ENCODE measurements at regions not wholly inside any gene's neighbourhood (a gene's known extent, or its start where the extent isn't known, plus 50 kb on each side); places are given as distances from the start of the nearest gene placed in this dataset.
"Not testable (repeated sequence)": the region's sequence is repeated elsewhere in the genome, so short reads cannot be mapped to it uniquely, and the experiment has no call there.

GRCh38 chr14:85344847-85345570 lies 184.9 kb upstream of the FLRT2 start:
- Histone ChIP-seq H3K36me3 (ENCODE audit: control insufficient read depth, insufficient read depth, low read length) (no peaks in the 10 kb centered on the region), H3K27me3 (ENCODE audit: control insufficient read depth, insufficient read depth, low read length) (no peaks in the 10 kb centered on the region), H3K27ac (ENCODE audit: low read depth, low read length) (no peak overlapping the region), H3K4me1 (ENCODE audit: control insufficient read depth, insufficient read depth, low read length) (no peaks in the 10 kb centered on the region), H3K4me3 (ENCODE audit: low read length) (no peak overlapping the region), H3K9ac (ENCODE audit: low read length) (no peak overlapping the region)

DNA sequence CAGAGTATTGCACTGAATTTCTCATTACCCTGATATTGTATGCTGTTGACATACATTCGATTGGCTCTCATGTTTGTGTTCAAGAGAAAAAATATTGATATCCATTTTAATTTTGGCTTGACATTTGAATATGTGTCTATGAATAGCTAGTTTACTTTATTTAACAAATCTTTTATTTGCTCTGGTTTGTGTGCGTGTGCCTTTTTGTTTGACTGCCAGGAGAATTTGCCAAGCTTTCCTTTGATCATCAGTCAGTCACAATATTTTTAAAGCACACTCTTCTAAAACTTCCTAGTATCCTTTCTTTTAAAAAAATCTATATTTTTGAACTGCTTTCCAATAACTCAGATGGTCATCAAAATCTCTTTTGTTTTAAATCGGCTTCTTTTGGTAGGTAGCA lies 179.3 kb upstream of the FLRT2 start:
- Histone ChIP-seq H3K27ac (ENCODE audit: low read depth, low read length) (no peak overlapping the region), H3K4me1 (ENCODE audit: control insufficient read depth, insufficient read depth, low read length) (no peaks in the 10 kb centered on the region), H3K27me3 (ENCODE audit: control insufficient read depth, insufficient read depth, low read length) (no peaks in the 10 kb centered on the region), H3K36me3 (ENCODE audit: control insufficient read depth, insufficient read depth, low read length) (no peaks in the 10 kb centered on the region), H3K9ac (ENCODE audit: low read length) (no peak overlapping the region), H3K4me3 (ENCODE audit: low read length) (no peak overlapping the region)

- H3K4me3 ChIP-seq (ENCODE audit: low read length); H3K9ac ChIP-seq (ENCODE audit: low read length); H3K4me1 ChIP-seq (ENCODE audit: control insufficient read depth, insufficient read depth, low read length); H3K27me3 ChIP-seq (ENCODE audit: control insufficient read depth, insufficient read depth, low read length); H3K36me3 ChIP-seq (ENCODE audit: control insufficient read depth, insufficient read depth, low read length); H3K27ac ChIP-seq (ENCODE audit: low read depth, low read length): not testable (repeated sequence)
These were observed 177.4 kb upstream of the FLRT2 start for GRCh38 chr14:85352588-85352987.

GRCh38 chr14:85357120-85357519 lies 172.8 kb upstream of the FLRT2 start:
- Histone ChIP-seq H3K4me3 (ENCODE audit: low read length) (no peak overlapping the region), H3K27ac (ENCODE audit: low read depth, low read length) (no peak overlapping the region), H3K27me3 (ENCODE audit: control insufficient read depth, insufficient read depth, low read length) (no peaks in the 10 kb centered on the region), H3K4me1 (ENCODE audit: control insufficient read depth, insufficient read depth, low read length) (no peaks in the 10 kb centered on the region), H3K9ac (ENCODE audit: low read length) (no peak overlapping the region), H3K36me3 (ENCODE audit: control insufficient read depth, insufficient read depth, low read length) (no peaks in the 10 kb centered on the region)

- Histone ChIP-seq H3K4me1 (ENCODE audit: control insufficient read depth, insufficient read depth, low read length) (no peaks in the 10 kb centered on the region), H3K9ac (ENCODE audit: low read length) (no peak overlapping the region), H3K27ac (ENCODE audit: low read depth, low read length) (no peak overlapping the region), H3K4me3 (ENCODE audit: low read length) (no peak overlapping the region), H3K27me3 (ENCODE audit: control insufficient read depth, insufficient read depth, low read length) (no peaks in the 10 kb centered on the region), H3K36me3 (ENCODE audit: control insufficient read depth, insufficient read depth, low read length) (no peaks in the 10 kb centered on the region)
These were observed 171.7 kb upstream of the FLRT2 start for GRCh38 chr14:85358136-85358785.

GRCh38 chr14:85359505-85359904 lies 170.4 kb upstream of the FLRT2 start:
- no peaks in the 10 kb centered on the region for H3K36me3 ChIP-seq (ENCODE audit: control insufficient read depth, insufficient read depth, low read length)
- H3K9ac ChIP-seq (ENCODE audit: low read length): no peak overlapping the region
- H3K4me3 ChIP-seq (ENCODE audit: low read length): no peak overlapping the region
- no peak overlapping the region for H3K27ac ChIP-seq (ENCODE audit: low read depth, low read length)
- no peaks in the 10 kb centered on the region for H3K27me3 ChIP-seq (ENCODE audit: control insufficient read depth, insufficient read depth, low read length)
- H3K4me1 ChIP-seq (ENCODE audit: control insufficient read depth, insufficient read depth, low read length): no peaks in the 10 kb centered on the region

DNA sequence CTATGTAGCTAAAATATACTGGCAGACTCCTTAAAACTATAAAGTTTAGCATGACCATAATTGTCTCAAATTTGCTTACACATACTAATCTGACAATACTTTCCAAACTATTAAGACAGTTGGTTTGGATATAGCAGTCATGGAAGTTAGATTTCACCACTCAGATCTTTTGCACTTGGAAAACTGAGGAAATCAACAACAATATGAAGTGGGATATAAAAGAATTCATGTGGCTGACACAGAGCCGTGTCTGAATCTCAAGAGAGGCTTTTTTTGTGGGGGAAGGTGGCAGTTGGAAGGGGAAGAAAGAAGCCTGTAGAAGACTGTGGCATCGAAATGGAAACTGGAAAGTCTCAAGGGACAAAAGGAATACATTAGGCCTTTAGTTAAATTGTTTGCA lies 166.6 kb upstream of the FLRT2 start:
- no peak overlapping the region for H3K4me3 ChIP-seq (ENCODE audit: low read length)
- no peak overlapping the region for H3K27ac ChIP-seq (ENCODE audit: low read depth, low read length)
- no peaks in the 10 kb centered on the region for H3K27me3 ChIP-seq (ENCODE audit: control insufficient read depth, insufficient read depth, low read length)
- H3K36me3 ChIP-seq (ENCODE audit: control insufficient read depth, insufficient read depth, low read length): no peaks in the 10 kb centered on the region
- no peak overlapping the region for H3K9ac ChIP-seq (ENCODE audit: low read length)
- no peaks in the 10 kb centered on the region for H3K4me1 ChIP-seq (ENCODE audit: control insufficient read depth, insufficient read depth, low read length)

- no peak overlapping the region for H3K27ac ChIP-seq (ENCODE audit: low read depth, low read length)
- H3K9ac ChIP-seq (ENCODE audit: low read length): no peak overlapping the region
These were observed 163.7 kb upstream of the FLRT2 start for GRCh38 chr14:85366226-85366625.

DNA sequence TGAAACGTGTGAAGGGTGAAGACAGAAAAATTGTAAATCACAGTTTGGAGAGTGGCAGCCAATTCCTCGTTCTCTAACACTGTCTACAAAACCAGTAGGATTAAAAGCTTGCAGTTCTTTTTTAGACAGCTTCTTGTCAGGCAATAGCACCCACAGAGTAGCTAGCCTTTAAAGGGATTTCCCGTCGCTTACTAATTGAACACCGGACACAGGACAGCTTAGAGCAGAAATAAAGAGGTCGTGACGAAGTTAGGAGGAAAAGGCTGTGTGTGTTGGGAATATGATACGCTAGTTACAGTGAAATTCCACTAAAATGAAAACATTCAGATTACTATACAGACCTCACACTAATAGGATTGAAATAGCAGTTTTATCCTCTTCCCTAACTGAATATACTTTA lies 149.1 kb upstream of the FLRT2 start:
- H3K9ac ChIP-seq (ENCODE audit: low read length): no peak overlapping the region
- no peaks in the 10 kb centered on the region for H3K4me1 ChIP-seq (ENCODE audit: control insufficient read depth, insufficient read depth, low read length)
- no peak overlapping the region for H3K4me3 ChIP-seq (ENCODE audit: low read length)
- no peaks in the 10 kb centered on the region for H3K27me3 ChIP-seq (ENCODE audit: control insufficient read depth, insufficient read depth, low read length)
- no peaks in the 10 kb centered on the region for H3K36me3 ChIP-seq (ENCODE audit: control insufficient read depth, insufficient read depth, low read length)
- H3K27ac ChIP-seq (ENCODE audit: low read depth, low read length): no peak overlapping the region

More at GRCh38 chr14:85366226-85366625, 163.7 kb upstream of the FLRT2 start:
- Histone ChIP-seq H3K4me3 (ENCODE audit: low read length) (no peak overlapping the region), H3K27me3 (ENCODE audit: control insufficient read depth, insufficient read depth, low read length) (no peaks in the 10 kb centered on the region), H3K36me3 (ENCODE audit: control insufficient read depth, insufficient read depth, low read length) (no peaks in the 10 kb centered on the region), H3K4me1 (ENCODE audit: control insufficient read depth, insufficient read depth, low read length) (no peaks in the 10 kb centered on the region)

DNA sequence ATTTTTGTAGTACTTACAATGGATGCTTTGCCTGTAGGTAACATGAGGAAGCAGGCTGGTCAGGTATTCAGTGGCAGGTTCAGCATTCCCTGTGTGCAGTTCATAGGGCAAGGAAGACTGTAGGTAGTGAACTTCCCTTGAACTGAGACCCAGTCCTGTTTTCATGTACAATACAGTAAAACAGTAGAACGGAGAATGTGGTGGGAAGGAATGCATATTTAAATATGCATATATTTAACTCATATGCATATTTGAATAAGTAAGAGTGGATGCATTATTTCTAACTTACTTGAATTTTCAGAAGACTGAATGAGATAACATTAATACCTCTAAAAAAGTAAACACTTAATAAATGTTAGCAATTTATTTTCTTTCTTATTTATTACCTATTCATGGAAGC lies 147.6 kb upstream of the FLRT2 start:
- Histone ChIP-seq H3K36me3 (ENCODE audit: control insufficient read depth, insufficient read depth, low read length) (no peaks in the 10 kb centered on the region), H3K27ac (ENCODE audit: low read depth, low read length) (no peak overlapping the region), H3K27me3 (ENCODE audit: control insufficient read depth, insufficient read depth, low read length) (no peaks in the 10 kb centered on the region), H3K4me3 (ENCODE audit: low read length) (no peak overlapping the region), H3K9ac (ENCODE audit: low read length) (no peak overlapping the region), H3K4me1 (ENCODE audit: control insufficient read depth, insufficient read depth, low read length) (no peaks in the 10 kb centered on the region)

GRCh38 chr14:85387181-85387580 lies 142.8 kb upstream of the FLRT2 start:
- no peaks in the 10 kb centered on the region for H3K27me3 ChIP-seq (ENCODE audit: control insufficient read depth, insufficient read depth, low read length)
- no peak overlapping the region for H3K27ac ChIP-seq (ENCODE audit: low read depth, low read length)
- H3K4me1 ChIP-seq (ENCODE audit: control insufficient read depth, insufficient read depth, low read length): no peaks in the 10 kb centered on the region
- H3K4me3 ChIP-seq (ENCODE audit: low read length): no peak overlapping the region
- no peak overlapping the region for H3K9ac ChIP-seq (ENCODE audit: low read length)
- H3K36me3 ChIP-seq (ENCODE audit: control insufficient read depth, insufficient read depth, low read length): no peaks in the 10 kb centered on the region

GRCh38 chr14:85390236-85390635 lies 139.7 kb upstream of the FLRT2 start:
- H3K9ac ChIP-seq (ENCODE audit: low read length): no peak overlapping the region
- H3K4me3 ChIP-seq (ENCODE audit: low read length): no peak overlapping the region
- H3K27ac ChIP-seq (ENCODE audit: low read depth, low read length): no peak overlapping the region
- no peaks in the 10 kb centered on the region for H3K4me1 ChIP-seq (ENCODE audit: control insufficient read depth, insufficient read depth, low read length)
- no peaks in the 10 kb centered on the region for H3K27me3 ChIP-seq (ENCODE audit: control insufficient read depth, insufficient read depth, low read length)
- H3K36me3 ChIP-seq (ENCODE audit: control insufficient read depth, insufficient read depth, low read length): no peaks in the 10 kb centered on the region

DNA sequence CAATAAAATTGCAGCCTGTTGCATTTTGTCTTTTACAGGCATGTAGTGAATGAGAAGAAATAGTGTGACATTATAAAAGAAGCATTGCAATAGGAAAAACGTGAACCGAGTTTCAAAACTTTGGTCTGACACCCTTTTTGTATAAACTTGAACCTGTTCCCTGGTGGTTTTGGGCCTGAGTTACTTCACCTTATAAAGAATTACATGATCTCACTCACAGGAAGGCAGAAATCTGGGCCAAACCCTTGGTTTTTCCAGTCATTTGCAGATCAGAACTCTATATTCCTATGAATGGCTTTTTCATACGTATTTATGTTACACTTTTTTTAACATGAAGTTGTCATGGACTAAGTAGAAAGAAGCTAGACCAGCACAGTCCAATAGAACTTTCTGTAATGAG lies 138.5 kb upstream of the FLRT2 start:
- H3K9ac ChIP-seq (ENCODE audit: low read length): no peak overlapping the region
- H3K4me3 ChIP-seq (ENCODE audit: low read length): no peak overlapping the region
- H3K27ac ChIP-seq (ENCODE audit: low read depth, low read length): no peak overlapping the region
- no peaks in the 10 kb centered on the region for H3K4me1 ChIP-seq (ENCODE audit: control insufficient read depth, insufficient read depth, low read length)
- no peaks in the 10 kb centered on the region for H3K27me3 ChIP-seq (ENCODE audit: control insufficient read depth, insufficient read depth, low read length)
- H3K36me3 ChIP-seq (ENCODE audit: control insufficient read depth, insufficient read depth, low read length): no peaks in the 10 kb centered on the region

Data from rectal smooth muscle tissue (tissue), 1 donor.